ENCODE measurements at regions not wholly inside any gene's neighbourhood (a gene's known extent, or its start where the extent isn't known, plus 50 kb on each side); places are given as distances from the start of the nearest gene placed in this dataset.

DNA sequence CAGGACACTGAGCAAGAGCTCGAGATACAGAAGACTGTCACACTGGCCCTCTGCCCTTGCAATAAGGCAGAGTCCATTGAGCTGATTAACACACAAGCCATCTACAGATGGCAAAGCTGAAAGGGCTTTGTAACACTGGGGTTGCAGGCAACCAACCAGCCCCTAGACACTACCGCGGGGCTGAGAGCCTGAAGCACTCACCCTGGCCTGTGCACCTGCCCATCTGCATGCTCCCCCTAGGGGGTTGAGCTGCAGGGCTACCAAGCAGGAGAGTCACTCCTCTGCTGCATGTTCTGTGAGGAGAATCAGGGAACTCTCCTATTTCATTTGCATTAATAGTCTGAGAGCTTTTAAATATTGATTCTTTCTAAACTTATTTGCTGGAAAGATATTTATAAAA lies 128.1 kb upstream of the VIPR2 start:
- TF ChIP-seq, protein P1, sequence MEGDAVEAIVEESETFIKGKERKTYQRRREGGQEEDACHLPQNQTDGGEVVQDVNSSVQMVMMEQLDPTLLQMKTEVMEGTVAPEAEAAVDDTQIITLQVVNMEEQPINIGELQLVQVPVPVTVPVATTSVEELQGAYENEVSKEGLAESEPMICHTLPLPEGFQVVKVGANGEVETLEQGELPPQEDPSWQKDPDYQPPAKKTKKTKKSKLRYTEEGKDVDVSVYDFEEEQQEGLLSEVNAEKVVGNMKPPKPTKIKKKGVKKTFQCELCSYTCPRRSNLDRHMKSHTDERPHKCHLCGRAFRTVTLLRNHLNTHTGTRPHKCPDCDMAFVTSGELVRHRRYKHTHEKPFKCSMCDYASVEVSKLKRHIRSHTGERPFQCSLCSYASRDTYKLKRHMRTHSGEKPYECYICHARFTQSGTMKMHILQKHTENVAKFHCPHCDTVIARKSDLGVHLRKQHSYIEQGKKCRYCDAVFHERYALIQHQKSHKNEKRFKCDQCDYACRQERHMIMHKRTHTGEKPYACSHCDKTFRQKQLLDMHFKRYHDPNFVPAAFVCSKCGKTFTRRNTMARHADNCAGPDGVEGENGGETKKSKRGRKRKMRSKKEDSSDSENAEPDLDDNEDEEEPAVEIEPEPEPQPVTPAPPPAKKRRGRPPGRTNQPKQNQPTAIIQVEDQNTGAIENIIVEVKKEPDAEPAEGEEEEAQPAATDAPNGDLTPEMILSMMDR (IDR thresholded peaks at IDR 0.05) = no peak
- no peak for TF ChIP-seq POLR2A (IDR thresholded peaks at IDR 0.05)
- no peak for TF ChIP-seq POLR2AphosphoS5 (IDR thresholded peaks at IDR 0.05; ENCODE audit: insufficient read depth in 1 of 2, low read depth in 1 of 2)

Measured in vagina (tissue), 2 donors.